ENCODE measurements at regions not wholly inside any gene's neighbourhood (a gene's known extent, or its start where the extent isn't known, plus 50 kb on each side); places are given as distances from the start of the nearest gene placed in this dataset.

- Mint-ChIP-seq H3K27me3 (ENCODE audit: low read depth) (no peaks in the 10 kb centered on the region), H3K4me3 (peak overlapping the region; percentile 38 to 77), H3K4me1 (ENCODE audit: low read depth) (peaks cover 33% of the 10 kb centered on the region), H3K36me3 (ENCODE audit: insufficient read depth in 2 of 2) (no peaks in the 10 kb centered on the region), H3K27ac (peak overlapping the region; percentile 91), H3K9me3 (no peaks in the 10 kb centered on the region)
- DNase-seq (peak in 1 of 2 donors; percentile 19), ATAC-seq (replicated peaks in 1 of 2) (peak; percentile 75 to 84)
Measured at GRCh38 chr9:20208961-20209371, 413.3 kb downstream of the MLLT3 start.

- peaks cover 33% of the 10 kb centered on the region for H3K4me1 Mint-ChIP-seq (ENCODE audit: low read depth)
- no peaks in the 10 kb centered on the region for H3K36me3 Mint-ChIP-seq (ENCODE audit: insufficient read depth in 2 of 2)
- H3K27me3 Mint-ChIP-seq (ENCODE audit: low read depth): no peaks in the 10 kb centered on the region
- ATAC-seq (replicated peaks in 1 of 2) (no peak), DNase-seq (no peak)
- peak overlapping the region; percentile 49 for H3K27ac Mint-ChIP-seq
- peak overlapping the region; percentile 39 to 77 for H3K4me3 Mint-ChIP-seq
- H3K9me3 Mint-ChIP-seq: no peaks in the 10 kb centered on the region
Measured at GRCh38 chr9:20208226-20208625, 414.1 kb downstream of the MLLT3 start.

- Mint-ChIP-seq H3K36me3 (ENCODE audit: insufficient read depth in 2 of 2) (no peaks in the 10 kb centered on the region), H3K4me3 (no peak overlapping the region), H3K27me3 (ENCODE audit: low read depth) (no peaks in the 10 kb centered on the region), H3K27ac (peak overlapping the region; percentile 62), H3K9me3 (no peaks in the 10 kb centered on the region), H3K4me1 (ENCODE audit: low read depth) (peaks cover 39% of the 10 kb centered on the region)
- ATAC-seq (replicated peaks in 1 of 2) (no peak), DNase-seq (no peak)
Measured at GRCh38 chr9:20207176-20207575, 415.1 kb downstream of the MLLT3 start.

DNA sequence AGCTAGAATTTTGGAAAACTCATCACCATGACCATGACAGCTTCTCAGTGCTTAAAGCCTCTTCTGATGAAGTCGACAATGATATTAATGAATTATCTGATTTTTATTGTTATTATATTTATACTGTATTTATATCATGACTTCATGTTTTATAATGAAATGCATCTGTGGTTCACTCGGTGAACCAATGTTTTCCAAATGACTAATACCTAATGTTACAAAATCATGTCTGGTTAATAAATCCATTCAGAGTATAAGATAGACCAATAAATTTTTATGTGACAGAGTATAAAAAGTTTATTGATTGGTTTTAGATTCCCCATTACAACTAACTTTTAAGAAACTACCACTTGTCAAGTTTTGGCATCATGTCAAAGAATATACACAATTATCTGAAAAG lies 416.5 kb downstream of the MLLT3 start:
- DNase-seq (no peak), ATAC-seq (replicated peaks in 1 of 2) (no peak)
- Mint-ChIP-seq H3K4me1 (ENCODE audit: low read depth) (peaks cover 50% of the 10 kb centered on the region), H3K4me3 (no peak overlapping the region), H3K27ac (peak overlapping the region; percentile 21), H3K27me3 (ENCODE audit: low read depth) (no peaks in the 10 kb centered on the region), H3K9me3 (no peaks in the 10 kb centered on the region), H3K36me3 (ENCODE audit: insufficient read depth in 2 of 2) (no peaks in the 10 kb centered on the region)

DNA sequence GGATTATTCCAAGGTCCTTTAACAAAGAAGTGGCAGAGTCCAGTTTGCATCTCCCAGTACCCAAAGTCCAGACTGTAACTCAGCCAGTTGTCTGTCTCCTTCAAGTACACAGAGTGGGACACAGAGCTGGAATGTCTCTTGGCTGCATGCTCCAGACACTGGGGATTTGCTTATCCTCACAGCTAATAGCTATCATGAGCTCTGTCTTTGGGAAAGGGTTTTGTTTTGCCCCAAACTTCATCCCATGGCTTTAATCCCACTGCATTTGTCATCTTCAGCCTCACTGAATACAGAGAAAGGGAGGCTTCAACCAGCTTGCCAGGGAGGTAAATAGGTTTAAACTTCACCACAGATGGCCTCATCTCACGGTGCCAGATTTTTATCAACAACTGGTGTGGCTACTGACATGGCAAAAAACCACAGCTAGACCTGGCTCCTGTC lies 412.2 kb upstream of the SLC24A2 start:
- DNase-seq: no peak
- no peak overlapping the region for H3K4me3 Mint-ChIP-seq

GRCh38 chr9:20200581-20200980 lies 411.7 kb upstream of the SLC24A2 start:
- Mint-ChIP-seq H3K27me3 (ENCODE audit: low read depth) (no peaks in the 10 kb centered on the region), H3K9me3 (peaks cover 0 to 3% of the 10 kb centered on the region in 2 donors), H3K36me3 (ENCODE audit: insufficient read depth in 2 of 2) (peaks cover 2 to 5% of the 10 kb centered on the region in 2 donors), H3K27ac (no peak overlapping the region), H3K4me3 (no peak overlapping the region), H3K4me1 (ENCODE audit: low read depth) (peaks cover 30% of the 10 kb centered on the region)
- DNase-seq: no peak
- no peak for ATAC-seq (replicated peaks in 1 of 2)

More for the DNA sequence above, 412.2 kb upstream of the SLC24A2 start:
- H3K27me3 Mint-ChIP-seq (ENCODE audit: low read depth): no peaks in the 10 kb centered on the region
- no peak overlapping the region for H3K27ac Mint-ChIP-seq
- no peaks in the 10 kb centered on the region for H3K9me3 Mint-ChIP-seq
- peaks cover 0 to 3% of the 10 kb centered on the region in 2 donors for H3K36me3 Mint-ChIP-seq (ENCODE audit: insufficient read depth in 2 of 2)
- ATAC-seq (replicated peaks in 1 of 2): no peak
- H3K4me1 Mint-ChIP-seq (ENCODE audit: low read depth): peaks cover 30% of the 10 kb centered on the region

DNA sequence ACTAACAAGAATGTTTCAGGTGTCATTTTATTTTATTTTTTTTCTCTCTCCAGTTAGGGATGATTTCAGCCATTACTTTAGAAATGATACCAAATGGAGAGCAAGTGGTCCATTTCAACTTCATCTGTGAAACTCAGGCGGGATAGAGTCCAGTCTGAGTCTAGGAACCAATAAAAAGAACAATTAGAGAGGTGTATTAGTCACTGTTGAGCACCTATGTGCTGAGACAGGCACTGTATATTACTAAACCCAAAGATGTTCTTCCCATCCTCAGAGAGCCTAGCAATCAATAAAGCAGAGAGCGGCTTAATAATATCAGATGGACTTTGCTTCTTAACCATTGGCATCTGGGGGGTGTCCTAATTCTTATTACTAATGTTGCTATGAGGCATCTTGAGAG lies 410.3 kb upstream of the SLC24A2 start:
- DNase-seq: no peak
- no peak for ATAC-seq (replicated peaks in 1 of 2)
- Mint-ChIP-seq H3K4me1 (ENCODE audit: low read depth) (peaks cover 30% of the 10 kb centered on the region), H3K36me3 (ENCODE audit: insufficient read depth in 2 of 2) (peaks cover 4 to 7% of the 10 kb centered on the region in 2 donors), H3K27ac (no peak overlapping the region), H3K9me3 (peaks cover 1 to 4% of the 10 kb centered on the region in 2 donors), H3K27me3 (ENCODE audit: low read depth) (no peaks in the 10 kb centered on the region), H3K4me3 (no peak overlapping the region)

DNA sequence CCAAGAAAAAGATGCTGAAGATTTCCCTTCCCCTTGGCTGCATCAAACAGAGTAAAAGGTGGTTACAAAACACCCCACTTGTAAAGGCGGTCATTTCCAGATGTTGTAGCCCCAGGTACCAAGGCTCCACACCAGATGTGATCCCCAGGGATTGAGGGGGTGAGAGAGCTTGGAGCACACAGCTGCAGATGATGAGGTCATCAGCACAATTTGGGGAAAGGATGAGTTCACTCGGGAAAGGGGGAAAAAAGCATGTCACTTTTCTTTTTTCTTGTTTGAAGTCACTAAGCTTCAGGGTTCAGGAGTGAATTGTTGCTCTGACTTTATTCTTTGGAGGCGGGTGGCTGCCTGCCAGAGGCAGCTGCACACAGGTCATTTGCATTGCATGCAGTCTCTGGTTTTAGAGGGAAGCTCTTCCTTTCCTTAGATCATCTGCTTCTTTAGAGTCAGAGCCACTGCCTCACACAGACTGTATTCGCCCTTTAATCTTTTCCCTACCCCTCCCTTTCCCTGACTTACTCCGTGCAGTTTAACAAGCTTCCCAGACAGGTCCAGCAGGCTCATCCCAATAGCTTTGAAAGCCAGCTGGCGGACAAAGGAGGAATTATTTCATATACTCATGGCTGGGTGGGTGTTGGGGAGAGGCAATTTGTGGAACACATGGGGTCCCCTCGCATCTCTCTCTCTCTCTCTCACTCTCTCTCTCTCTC lies 409.3 kb upstream of the SLC24A2 start:
- Mint-ChIP-seq H3K9me3 (peaks cover 1 to 4% of the 10 kb centered on the region in 2 donors), H3K4me1 (ENCODE audit: low read depth) (peaks cover 30% of the 10 kb centered on the region), H3K27me3 (ENCODE audit: low read depth) (no peaks in the 10 kb centered on the region), H3K36me3 (ENCODE audit: insufficient read depth in 2 of 2) (peaks cover 4 to 7% of the 10 kb centered on the region in 2 donors), H3K27ac (no peak overlapping the region), H3K4me3 (no peak overlapping the region)
- ATAC-seq (replicated peaks in 1 of 2): no peak
- no peak for DNase-seq

- no peak for DNase-seq
- no peaks in the 10 kb centered on the region for H3K27me3 Mint-ChIP-seq (ENCODE audit: low read depth)
- H3K36me3 Mint-ChIP-seq (ENCODE audit: insufficient read depth in 2 of 2): peaks cover 4 to 5% of the 10 kb centered on the region in 2 donors
- H3K4me1 Mint-ChIP-seq (ENCODE audit: low read depth): no peaks in the 10 kb centered on the region
- H3K27ac Mint-ChIP-seq: no peak overlapping the region
- no peak for ATAC-seq (replicated peaks in 1 of 2)
- peaks cover 5 to 11% of the 10 kb centered on the region in 2 donors for H3K9me3 Mint-ChIP-seq
- no peak overlapping the region for H3K4me3 Mint-ChIP-seq
Measured at GRCh38 chr9:20191228-20191840, 402.5 kb upstream of the SLC24A2 start.

DNA sequence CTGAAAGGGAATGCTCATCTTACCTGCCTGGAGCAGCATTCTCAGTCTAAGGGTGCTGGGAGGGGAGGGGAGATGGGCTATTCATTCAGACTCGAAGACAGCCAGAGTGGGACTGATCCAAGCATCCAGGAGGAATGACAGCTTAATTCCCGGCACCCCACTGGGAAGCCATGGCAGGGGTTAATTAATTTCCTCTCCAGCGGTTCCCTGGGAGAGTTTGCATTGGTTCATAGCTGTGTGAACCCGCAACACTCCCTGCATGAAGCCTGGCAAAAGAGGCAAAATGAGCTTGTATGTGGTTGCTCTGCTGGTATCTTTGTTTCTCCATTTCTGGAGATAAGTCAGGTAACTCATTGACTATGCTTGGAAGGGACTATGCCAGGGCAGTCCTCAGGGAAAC lies 401.0 kb upstream of the SLC24A2 start:
- Mint-ChIP-seq H3K4me1 (ENCODE audit: low read depth) (no peaks in the 10 kb centered on the region), H3K4me3 (no peak overlapping the region), H3K36me3 (ENCODE audit: insufficient read depth in 2 of 2) (no peaks in the 10 kb centered on the region), H3K27me3 (ENCODE audit: low read depth) (no peaks in the 10 kb centered on the region), H3K27ac (no peak overlapping the region), H3K9me3 (peaks cover 4 to 8% of the 10 kb centered on the region in 2 donors)
- no peak for DNase-seq
- no peak for ATAC-seq (replicated peaks in 1 of 2)

DNA sequence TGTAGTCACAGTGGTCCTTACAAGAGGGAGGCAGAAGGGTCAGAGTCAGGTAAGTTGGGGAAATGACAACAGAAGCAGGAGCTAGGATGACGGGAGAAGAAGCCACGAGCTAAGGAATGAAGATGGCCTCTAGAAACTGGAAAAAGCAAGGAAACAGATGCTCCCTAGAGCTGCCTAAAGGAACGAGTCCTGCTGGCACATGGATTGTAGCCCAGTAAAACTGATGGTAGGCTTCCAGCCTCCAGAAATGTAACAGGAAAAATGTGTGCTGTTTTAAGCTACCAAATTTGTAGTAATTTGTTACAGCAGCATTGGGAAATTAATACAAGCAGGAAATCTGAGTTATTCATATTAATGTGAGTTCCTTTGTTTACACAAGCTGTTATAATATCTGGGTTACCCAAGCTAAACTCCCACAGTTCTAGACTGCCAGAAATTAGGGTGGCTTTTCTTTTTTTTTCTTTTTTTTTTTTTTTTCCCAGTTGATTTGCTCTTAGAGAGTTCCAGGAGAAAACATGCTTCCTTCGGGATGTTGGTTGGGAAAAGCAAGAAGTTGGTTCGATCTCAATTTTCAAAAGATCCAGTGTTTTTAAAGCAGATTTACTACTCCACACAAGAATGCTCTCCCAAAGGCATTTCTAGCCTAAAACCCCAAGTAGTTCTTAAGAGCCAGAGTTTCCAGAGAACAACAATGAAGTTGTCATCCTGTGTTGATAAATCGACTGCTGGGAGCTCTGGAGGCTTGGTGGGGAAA lies 400.0 kb upstream of the SLC24A2 start:
- DNase-seq (no peak), ATAC-seq (replicated peaks in 1 of 2) (no peak)
- Mint-ChIP-seq H3K36me3 (ENCODE audit: insufficient read depth in 2 of 2) (no peaks in the 10 kb centered on the region), H3K4me1 (ENCODE audit: low read depth) (no peaks in the 10 kb centered on the region), H3K27ac (no peak overlapping the region), H3K4me3 (no peak overlapping the region), H3K27me3 (ENCODE audit: low read depth) (no peaks in the 10 kb centered on the region), H3K9me3 (peaks cover 4 to 10% of the 10 kb centered on the region in 2 donors)

DNA sequence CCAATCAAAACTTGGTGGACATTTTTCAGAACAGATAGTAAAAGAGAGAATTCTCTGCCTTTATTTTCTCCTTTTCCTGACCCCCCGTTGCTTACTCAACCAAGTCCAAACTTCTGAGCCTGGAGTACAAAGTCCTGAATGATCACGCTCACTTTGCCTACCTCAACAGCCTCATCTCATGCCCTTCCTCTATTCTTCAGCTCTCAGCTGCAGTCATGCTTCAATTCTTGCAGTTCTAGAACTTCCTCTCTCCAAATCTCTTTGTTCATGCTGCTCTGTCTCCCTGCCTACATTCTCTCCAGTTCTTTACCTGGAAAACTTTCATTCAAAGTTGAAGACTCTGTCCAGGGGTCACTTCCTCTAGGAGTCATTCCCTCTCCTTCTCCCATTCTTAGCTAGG lies 398.5 kb upstream of the SLC24A2 start:
- no peaks in the 10 kb centered on the region for H3K4me1 Mint-ChIP-seq (ENCODE audit: low read depth)
- H3K27me3 Mint-ChIP-seq (ENCODE audit: low read depth): no peaks in the 10 kb centered on the region
- peaks cover 4 to 13% of the 10 kb centered on the region in 2 donors for H3K9me3 Mint-ChIP-seq
- no peak for DNase-seq
- H3K27ac Mint-ChIP-seq: no peak overlapping the region
- ATAC-seq (replicated peaks in 1 of 2): no peak
- H3K4me3 Mint-ChIP-seq: no peak overlapping the region
- H3K36me3 Mint-ChIP-seq (ENCODE audit: insufficient read depth in 2 of 2): peaks cover under 1 to 2% of the 10 kb centered on the region in 2 donors

DNA sequence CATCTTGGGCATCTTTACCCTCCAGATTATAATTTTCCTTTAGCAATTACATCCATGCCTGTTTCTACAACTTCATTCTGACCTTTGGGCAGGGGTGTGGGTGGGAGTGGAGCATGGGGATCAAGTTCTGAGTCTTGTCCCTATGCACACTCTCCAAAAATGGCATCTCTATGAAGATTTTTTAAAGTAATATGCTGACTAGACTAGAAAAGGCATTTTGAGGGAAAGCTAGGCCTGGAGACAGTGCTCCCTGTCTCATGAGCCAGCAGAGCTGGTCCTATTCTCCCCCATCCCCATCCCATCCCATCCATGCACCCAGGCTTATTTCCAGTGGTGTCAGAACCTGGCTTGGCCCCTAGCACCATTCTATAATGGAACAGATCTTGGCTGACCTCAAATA lies 398.0 kb upstream of the SLC24A2 start:
- no peaks in the 10 kb centered on the region for H3K27me3 Mint-ChIP-seq (ENCODE audit: low read depth)
- H3K27ac Mint-ChIP-seq: no peak overlapping the region
- H3K4me1 Mint-ChIP-seq (ENCODE audit: low read depth): no peaks in the 10 kb centered on the region
- H3K9me3 Mint-ChIP-seq: peaks cover 4 to 11% of the 10 kb centered on the region in 2 donors
- peaks cover 2 to 3% of the 10 kb centered on the region in 2 donors for H3K36me3 Mint-ChIP-seq (ENCODE audit: insufficient read depth in 2 of 2)
- DNase-seq (no peak), ATAC-seq (replicated peaks in 1 of 2) (no peak)
- H3K4me3 Mint-ChIP-seq: no peak overlapping the region

Data from activated T-cell treated with anti-CD3 and anti-CD28 coated beads, Interleukin-2, amount 50 U/mL, for 72 hours (primary cell).